A549 (cell line): ENCODE measurements at regions not wholly inside any gene's neighbourhood (a gene's known extent, or its start where the extent isn't known, plus 50 kb on each side); places are given as distances from the start of the nearest gene placed in this dataset.

Experiments used
- ATAC-seq, 2 experiments: fragments of 200-7000 bp in 1 of 2; fragments of >200 bp in 1 of 2; cut with Nextera tagmentation in 1 of 2; cut with Tn5 transposase in 1 of 2; 3 replicates each; pipeline versions ENCODE4 v1.8.0 to v1.9.1; 2018 to 2020; ENCODE audit warnings: mild to moderate bottlenecking in 1 of 2, moderate library complexity in 1 of 2
- CTCF ChIA-PET: fragments of 300-600 bp; sonication (Branson Sonifier 250); formaldehyde crosslinking; extraction: SDS; loops from one replicate; lab custom pipeline; 2021; ENCODE audit warnings: antibody characterized with exemption, inconsistent platforms; lab: Yijun Ruan, JAX
- POLR2A ChIA-PET: fragments of 350-600 bp; formaldehyde crosslinking; extraction: SDS; loops from one replicate; lab custom pipeline; 2021; ENCODE audit warnings: antibody characterized with exemption, inconsistent platforms; lab: Yijun Ruan, JAX
- DNase-seq, 2 experiments: peaks; one replicate each; pipeline versions ENCODE4 v3.0.0 to v3.0.0-alpha.2; 2011 to 2016; ENCODE audit warnings: low read depth in 1 of 2, low spot score in 1 of 2
- FAIRE-seq: peaks from 2 replicates; lab custom pipeline; 2011; peaks lifted over from hg19 to GRCh38; lab: Jason Lieb, UNC
- H3K27ac ChIP-seq, 2 experiments: fragments of >200 bp; sonication (Bioruptor Twin); formaldehyde crosslinking; 3 replicates each; pipeline ENCODE4 v1.5.1; 2016 to 2017
- H3K4me1 ChIP-seq: fragments of >200 bp; sonication (Bioruptor Twin); formaldehyde crosslinking; 3 replicates; pipeline ENCODE4 v1.6.1; 2016
- H3K4me2 ChIP-seq: fragments of >200 bp; sonication (Bioruptor Twin); formaldehyde crosslinking; 3 replicates; pipeline ENCODE4 v1.6.1; 2016
- H3K4me3 ChIP-seq: fragments of >200 bp; sonication (Bioruptor Twin); formaldehyde crosslinking; 3 replicates; pipeline ENCODE4 v1.5.1; 2016
- H3K9me3 ChIP-seq: fragments of >200 bp; sonication (Bioruptor Twin); formaldehyde crosslinking; 3 replicates; pipeline ENCODE4 v1.6.1; 2016
- BCL3 ChIP-seq: fragments of >200 bp; sonication (Bioruptor Twin); formaldehyde crosslinking; IDR thresholded peaks from 3 replicates; pipeline ENCODE4 v1.6.1; 2016
- BHLHE40 ChIP-seq: IDR thresholded peaks from 2 replicates; pipeline ENCODE4 v1.6.1; 2012; ENCODE audit warnings: low read depth, low read length, inconsistent platforms
- CEBPB ChIP-seq, 2 experiments: fragments of >200 bp in 1 of 2; sonication (Bioruptor Twin) in 1 of 2; formaldehyde crosslinking in 1 of 2; IDR thresholded peaks; 2 replicates each; pipeline ENCODE4 v1.6.1; 2012 to 2016
- CHD2 ChIP-seq: fragments of 150-350 bp; IDR thresholded peaks from 2 replicates; pipeline ENCODE4 v1.6.1; 2014; ENCODE audit warnings: low read length; ENCODE audit not compliant: partially characterized antibody
- CTCF ChIP-seq: fragments of >200 bp; sonication (Bioruptor Twin); formaldehyde crosslinking; IDR thresholded peaks from 3 replicates; pipeline ENCODE4 v1.5.1; 2016
- EHMT2 ChIP-seq: fragments of 200-600 bp; sonication (generic); IDR thresholded peaks from 2 replicates; pipeline ENCODE4 v1.6.1; 2016; ENCODE audit warnings: antibody characterized with exemption, low read depth, mild to moderate bottlenecking, moderate library complexity
- EP300 ChIP-seq, 2 experiments: fragments of >200 bp; sonication (Bioruptor Twin); formaldehyde crosslinking; IDR thresholded peaks; 2 replicates in 1 of 2; 3 replicates in 1 of 2; pipeline ENCODE4 v1.6.1; 2016 to 2017
- ESRRA ChIP-seq: fragments of 150-350 bp; IDR thresholded peaks from 2 replicates; pipeline ENCODE4 v1.6.1; 2014; ENCODE audit warnings: mild to moderate bottlenecking, low read length, borderline replicate concordance
- FOSB ChIP-seq: fragments of 250-450 bp; sonication (Bioruptor Pico); IDR thresholded peaks from 2 replicates; pipeline ENCODE4 v1.5.0; 2020; ENCODE audit warnings: mild to moderate bottlenecking, moderate library complexity
- FOXS1 ChIP-seq: fragments of 250-450 bp; sonication (Bioruptor Pico); IDR thresholded peaks from 2 replicates; pipeline ENCODE4 v1.5.0; 2020; ENCODE audit warnings: mild to moderate bottlenecking, moderate library complexity
- HDAC2 ChIP-seq: fragments of 200-600 bp; sonication (generic); IDR thresholded peaks from 2 replicates; pipeline ENCODE4 v1.6.1; 2016
- HES2 ChIP-seq: fragments of >200 bp; sonication (Bioruptor Twin); formaldehyde crosslinking; IDR thresholded peaks from 2 replicates; pipeline ENCODE4 v1.6.1; 2016
- HOXA7 ChIP-seq: fragments of 250-450 bp; sonication (Bioruptor Pico); IDR thresholded peaks from 2 replicates; pipeline ENCODE4 v1.5.0; 2020; ENCODE audit warnings: mild to moderate bottlenecking, moderate library complexity
- HOXB5 ChIP-seq: fragments of 250-450 bp; sonication (Bioruptor Pico); IDR thresholded peaks from 2 replicates; pipeline ENCODE4 v1.5.0; 2020; ENCODE audit warnings: mild to moderate bottlenecking, moderate library complexity
- JUN ChIP-seq, 2 experiments: fragments of >200 bp; sonication (Bioruptor Twin); formaldehyde crosslinking; IDR thresholded peaks; 2 replicates in 1 of 2; 3 replicates in 1 of 2; pipeline ENCODE4 v1.6.1; 2016 to 2017
- JUNB ChIP-seq: fragments of >200 bp; sonication (Bioruptor Twin); formaldehyde crosslinking; IDR thresholded peaks from 2 replicates; pipeline ENCODE4 v1.6.1; 2016
- MAFK ChIP-seq: fragments of 450-650 bp; IDR thresholded peaks from 2 replicates; pipeline ENCODE4 v1.6.1; 2014; ENCODE audit not compliant: partially characterized antibody
- PHF8 ChIP-seq: fragments of 200-600 bp; sonication (generic); IDR thresholded peaks from 2 replicates; pipeline ENCODE4 v1.6.1; 2016; ENCODE audit warnings: low read depth, mild to moderate bottlenecking, antibody characterized with exemption, moderate library complexity, borderline replicate concordance
- POLR2A ChIP-seq: IDR thresholded peaks from 2 replicates; pipeline ENCODE4 v1.6.1; 2012; ENCODE audit warnings: mild to moderate bottlenecking, low read length
- POLR2AphosphoS2 ChIP-seq: conservative IDR thresholded peaks from 2 replicates; pipeline ENCODE4 v1.6.1; 2012; ENCODE audit warnings: low read length, improper control_type of control experiment, inconsistent platforms
- RARB ChIP-seq: fragments of 250-450 bp; sonication (Bioruptor Pico); IDR thresholded peaks from 2 replicates; pipeline ENCODE4 v1.8.0; 2021; ENCODE audit warnings: mild to moderate bottlenecking, moderate library complexity
- RCOR1 ChIP-seq: fragments of 150-350 bp; IDR thresholded peaks from 2 replicates; pipeline ENCODE4 v1.6.1; 2014; ENCODE audit warnings: antibody characterized with exemption, low read length, low read depth
- RFX5 ChIP-seq: fragments of 450-650 bp; IDR thresholded peaks from 2 replicates; pipeline ENCODE4 v1.7.1; 2014; ENCODE audit warnings: antibody characterized with exemption, mild to moderate bottlenecking, moderate library complexity
- RNF2 ChIP-seq: fragments of 200-600 bp; sonication (generic); IDR thresholded peaks from 2 replicates; pipeline ENCODE4 v1.6.1; 2016; ENCODE audit warnings: low read depth, mild to moderate bottlenecking, antibody characterized with exemption, moderate library complexity, borderline replicate concordance
- TP53 ChIP-seq: fragments of 250-450 bp; sonication (Bioruptor Pico); IDR thresholded peaks from 2 replicates; pipeline ENCODE4 v1.5.0; 2021; ENCODE audit warnings: mild to moderate bottlenecking, moderate library complexity
- ZFP36 ChIP-seq: fragments of 450-650 bp; IDR thresholded peaks from 2 replicates; pipeline ENCODE4 v1.6.1; 2014; ENCODE audit warnings: borderline replicate concordance; ENCODE audit not compliant: partially characterized antibody
- ZSCAN20 ChIP-seq: fragments of 250-450 bp; sonication (Bioruptor Pico); IDR thresholded peaks from 2 replicates; pipeline ENCODE4 v1.8.0; 2022; ENCODE audit warnings: mild to moderate bottlenecking, moderate library complexity
- WGBS: methylation state at CpG from one replicate; pipeline ENCODE4 v1.1.6; 2017; ENCODE audit errors: missing lambda C conversion rate; 5-methylcytosine and 5-hydroxymethylcytosine counted together

GRCh38 chrX:9279234-9279544, 185.7 kb upstream of the TBL1X start:
- no peaks in the 10 kb centered on the region for H3K4me1 ChIP-seq
- no peak overlapping the region for H3K4me3 ChIP-seq
- DNase-seq (no peak), FAIRE-seq (no peak)
- H3K27ac ChIP-seq: no peak overlapping the region
- POLR2A ChIA-PET: no interaction called here
- TF ChIP-seq RCOR1: no peak
- no peak for TF ChIP-seq RNF2
- TF ChIP-seq, all 56 proteins: peak for 0
- no peak for ATAC-seq
- no peaks in the 10 kb centered on the region for H3K9me3 ChIP-seq
- WGBS: 50% methylated on average over 3 of the region's 3 CpGs
- CTCF ChIA-PET: no interaction called here
- no peak overlapping the region for H3K4me2 ChIP-seq

GRCh38 chrX:9280831-9281230, 184.0 kb upstream of the TBL1X start:
- 91% methylated on average over 6 of the region's 6 CpGs for WGBS
- FAIRE-seq (no peak), ATAC-seq (no peak), DNase-seq (no peak)
- CTCF ChIA-PET: no interaction called here
- Histone ChIP-seq H3K4me2 (no peak overlapping the region), H3K9me3 (no peaks in the 10 kb centered on the region), H3K4me3 (no peak overlapping the region), H3K27ac (no peak overlapping the region), H3K4me1 (no peaks in the 10 kb centered on the region)
- no peak for TF ChIP-seq ESRRA
- no peak for TF ChIP-seq FOSB
- TF ChIP-seq ZFP36: no peak
- POLR2A ChIA-PET: no interaction called here

- no peaks in the 10 kb centered on the region for H3K9me3 ChIP-seq
- H3K27ac ChIP-seq: no peak overlapping the region
- WGBS: 32% methylated on average over 2 of the region's 2 CpGs
- TF ChIP-seq BHLHE40 (no peak), RFX5 (no peak), FOXS1 (CRISPR knock-in tag) (no peak), EHMT2 (no peak), TP53 (no peak), RCOR1 (no peak), RNF2 (no peak), CHD2 (no peak), CTCF (no peak), HOXA7 (CRISPR knock-in tag) (no peak), EP300 (IDR thresholded peaks at IDR 0.05) (no peak), CEBPB (IDR thresholded peaks at IDR 0.05) (no peak), JUNB (no peak), JUN (IDR thresholded peaks at IDR 0.05) (no peak), MAFK (no peak), HES2 (no peak), HOXB5 (CRISPR knock-in tag) (no peak), POLR2A (no peak)
- TF ChIP-seq, all 56 proteins: peak for 0
- POLR2A ChIA-PET: no interaction called here
- no peaks in the 10 kb centered on the region for H3K4me1 ChIP-seq
- CTCF ChIA-PET: no interaction called here
- H3K4me3 ChIP-seq: no peak overlapping the region
- FAIRE-seq (peak; percentile 67), DNase-seq (no peak), ATAC-seq (no peak)
- H3K4me2 ChIP-seq: no peak overlapping the region
These were observed 182.5 kb upstream of the TBL1X start for GRCh38 chrX:9282325-9282724.

- 72% methylated on average over 7 of the region's 7 CpGs for WGBS
- ATAC-seq (no peak), DNase-seq (no peak), FAIRE-seq (no peak)
- Histone ChIP-seq H3K27ac (no peak overlapping the region), H3K4me2 (no peak overlapping the region), H3K9me3 (no peaks in the 10 kb centered on the region), H3K4me1 (no peaks in the 10 kb centered on the region), H3K4me3 (no peak overlapping the region)
- POLR2A ChIA-PET: no interaction called here
- CTCF ChIA-PET: no interaction called here
- TF ChIP-seq RARB (CRISPR knock-in tag): no peak
- TF ChIP-seq EP300 (IDR thresholded peaks at IDR 0.05): no peak
- no peak for TF ChIP-seq PHF8
- TF ChIP-seq POLR2AphosphoS2: no peak
- TF ChIP-seq JUNB: no peak
- no peak for TF ChIP-seq ZSCAN20 (CRISPR knock-in tag)
- no peak for TF ChIP-seq CHD2
- no peak for TF ChIP-seq TP53
- TF ChIP-seq BCL3: no peak
- TF ChIP-seq HDAC2: no peak
- TF ChIP-seq ESRRA: no peak
These were observed 179.5 kb upstream of the TBL1X start for GRCh38 chrX:9285342-9285771.
